22Rv1 (cell line): ENCODE measurements at regions not wholly inside any gene's neighbourhood (a gene's known extent, or its start where the extent isn't known, plus 50 kb on each side); places are given as distances from the start of the nearest gene placed in this dataset.
"Not testable (repeated sequence)": the region's sequence is repeated elsewhere in the genome, so short reads cannot be mapped to it uniquely, and the experiment has no call there.

Experiments
- H3K27ac ChIP-seq: fragments of 450-650 bp; 2 replicates; pipeline ENCODE4 v1.5.1; 2017
- CTCF ChIP-seq: fragments of 450-650 bp; IDR thresholded peaks from 2 replicates; pipeline ENCODE4 v1.5.1; 2017; ENCODE audit warnings: mild to moderate bottlenecking
- ZFX ChIP-seq: fragments of 450-650 bp; IDR thresholded peaks from 2 replicates; pipeline ENCODE4 v1.6.1; 2017; ENCODE audit warnings: antibody characterized with exemption, borderline replicate concordance

GRCh38 chr3:33943277-33943676, 144.8 kb downstream of the PDCD6IP start:
- no peak for TF ChIP-seq CTCF
- TF ChIP-seq ZFX: no peak
- H3K27ac ChIP-seq: no peak overlapping the region

- not testable (repeated sequence) for H3K27ac ChIP-seq
Observed at GRCh38 chr3:33946612-33947011, 148.2 kb downstream of the PDCD6IP start.

GRCh38 chr3:33947272-33948195, 149.1 kb downstream of the PDCD6IP start:
- no peak for TF ChIP-seq ZFX
- TF ChIP-seq CTCF: no peak
- H3K27ac ChIP-seq: no peak overlapping the region

- H3K27ac ChIP-seq: no peak overlapping the region
- TF ChIP-seq CTCF: no peak
- no peak for TF ChIP-seq ZFX
Observed at GRCh38 chr3:33949074-33949473, 150.6 kb downstream of the PDCD6IP start.

GRCh38 chr3:33954956-33955355, 156.5 kb downstream of the PDCD6IP start:
- peak; percentile 44 for TF ChIP-seq CTCF
- no peak for TF ChIP-seq ZFX
- no peak overlapping the region for H3K27ac ChIP-seq

- no peak for TF ChIP-seq CTCF
- TF ChIP-seq ZFX: no peak
- no peak overlapping the region for H3K27ac ChIP-seq
Observed at GRCh38 chr3:33956206-33956605, 157.8 kb downstream of the PDCD6IP start.

- TF ChIP-seq ZFX (no peak), CTCF (no peak)
- no peak overlapping the region for H3K27ac ChIP-seq
Observed at GRCh38 chr3:33956776-33957175, 158.3 kb downstream of the PDCD6IP start.

GRCh38 chr3:33957176-33957575, 158.7 kb downstream of the PDCD6IP start:
- H3K27ac ChIP-seq: no peak overlapping the region
- TF ChIP-seq ZFX: no peak
- no peak for TF ChIP-seq CTCF
